ENCODE measurements at regions not wholly inside any gene's neighbourhood (a gene's known extent, or its start where the extent isn't known, plus 50 kb on each side); places are given as distances from the start of the nearest gene placed in this dataset.

GRCh38 chr4:81891005-81891996, 419.6 kb upstream of the RASGEF1B start:
- peak in 1 of 6 donors; percentile 19 for DNase-seq (ENCODE audit: low read depth in 4 of 6, low spot score in 6 of 6)
- Histone ChIP-seq H3K9me3 (ENCODE audit: control insufficient read depth, insufficient read depth, low read length) (no peaks in the 10 kb centered on the region), H3K4me3 (ENCODE audit: low read depth, low read length) (no peak overlapping the region), H3K27me3 (ENCODE audit: control insufficient read depth, insufficient read depth, low read length) (no peaks in the 10 kb centered on the region), H3K4me1 (ENCODE audit: control insufficient read depth, insufficient read depth, low read length) (peaks cover 4% of the 10 kb centered on the region), H3K27ac (ENCODE audit: low read depth, low read length) (no peak overlapping the region), H3K36me3 (ENCODE audit: control insufficient read depth, insufficient read depth, low read length) (no peaks in the 10 kb centered on the region)
- WGBS (ENCODE audit: insufficient coverage) = 21% methylated on average over 4 of the region's 7 CpGs

- Histone ChIP-seq H3K27ac (ENCODE audit: low read depth, low read length) (no peak overlapping the region), H3K9me3 (ENCODE audit: control insufficient read depth, insufficient read depth, low read length) (no peaks in the 10 kb centered on the region), H3K27me3 (ENCODE audit: control insufficient read depth, insufficient read depth, low read length) (no peaks in the 10 kb centered on the region), H3K36me3 (ENCODE audit: control insufficient read depth, insufficient read depth, low read length) (no peaks in the 10 kb centered on the region), H3K4me1 (ENCODE audit: control insufficient read depth, insufficient read depth, low read length) (no peaks in the 10 kb centered on the region), H3K4me3 (ENCODE audit: low read depth, low read length) (no peak overlapping the region)
- DNase-seq (ENCODE audit: low read depth in 4 of 6, low spot score in 6 of 6) = no peak
- 83% methylated on average over 2 of the region's 4 CpGs for whole genome bisulfite sequencing (ENCODE audit: insufficient coverage)
These were observed 413.3 kb upstream of the RASGEF1B start for GRCh38 chr4:81884986-81885385.

GRCh38 chr4:81883530-81884450, 412.1 kb upstream of the RASGEF1B start:
- Histone ChIP-seq H3K27me3 (ENCODE audit: control insufficient read depth, insufficient read depth, low read length) (no peaks in the 10 kb centered on the region), H3K4me3 (ENCODE audit: low read depth, low read length) (no peak overlapping the region), H3K27ac (ENCODE audit: low read depth, low read length) (no peak overlapping the region), H3K4me1 (ENCODE audit: control insufficient read depth, insufficient read depth, low read length) (no peaks in the 10 kb centered on the region), H3K9me3 (ENCODE audit: control insufficient read depth, insufficient read depth, low read length) (no peaks in the 10 kb centered on the region), H3K36me3 (ENCODE audit: control insufficient read depth, insufficient read depth, low read length) (no peaks in the 10 kb centered on the region)
- 86% methylated on average over 4 of the region's 7 CpGs for WGBS (ENCODE audit: insufficient coverage)
- DNase-seq (ENCODE audit: low read depth in 4 of 6, low spot score in 6 of 6) = no peak

GRCh38 chr4:81883004-81883403, 411.3 kb upstream of the RASGEF1B start:
- Histone ChIP-seq H3K4me1 (ENCODE audit: control insufficient read depth, insufficient read depth, low read length) (no peaks in the 10 kb centered on the region), H3K27me3 (ENCODE audit: control insufficient read depth, insufficient read depth, low read length) (no peaks in the 10 kb centered on the region), H3K4me3 (ENCODE audit: low read depth, low read length) (no peak overlapping the region), H3K27ac (ENCODE audit: low read depth, low read length) (no peak overlapping the region), H3K36me3 (ENCODE audit: control insufficient read depth, insufficient read depth, low read length) (no peaks in the 10 kb centered on the region), H3K9me3 (ENCODE audit: control insufficient read depth, insufficient read depth, low read length) (no peaks in the 10 kb centered on the region)
- peak in 1 of 6 donors; percentile 28 for DNase-seq (ENCODE audit: low read depth in 4 of 6, low spot score in 6 of 6)
- no CpG with 5 or more reads among the region's 1 CpG for WGBS (ENCODE audit: insufficient coverage)

- Histone ChIP-seq H3K27ac (ENCODE audit: low read depth, low read length) (no peak overlapping the region), H3K9me3 (ENCODE audit: control insufficient read depth, insufficient read depth, low read length) (no peaks in the 10 kb centered on the region), H3K4me3 (ENCODE audit: low read depth, low read length) (no peak overlapping the region), H3K4me1 (ENCODE audit: control insufficient read depth, insufficient read depth, low read length) (no peaks in the 10 kb centered on the region), H3K36me3 (ENCODE audit: control insufficient read depth, insufficient read depth, low read length) (no peaks in the 10 kb centered on the region), H3K27me3 (ENCODE audit: control insufficient read depth, insufficient read depth, low read length) (no peaks in the 10 kb centered on the region)
- WGBS (ENCODE audit: insufficient coverage) = 81% methylated on average over 3 of the region's 3 CpGs
- DNase-seq (ENCODE audit: low read depth in 4 of 6, low spot score in 6 of 6) = peak in 2 of 6 donors; percentile 47 to 48
These were observed 410.3 kb upstream of the RASGEF1B start for GRCh38 chr4:81881855-81882621.

GRCh38 chr4:81876106-81876505, 404.4 kb upstream of the RASGEF1B start:
- H3K27ac ChIP-seq (ENCODE audit: low read depth, low read length) = no peak overlapping the region
- WGBS (ENCODE audit: insufficient coverage) = no CpG with 5 or more reads among the region's 3 CpGs
- DNase-seq (ENCODE audit: low read depth in 4 of 6, low spot score in 6 of 6) = peak in 2 of 6 donors; percentile 23 to 27

GRCh38 chr4:81874661-81875515, 403.2 kb upstream of the RASGEF1B start:
- Histone ChIP-seq H3K27me3 (ENCODE audit: control insufficient read depth, insufficient read depth, low read length) (no peaks in the 10 kb centered on the region), H3K4me3 (ENCODE audit: low read depth, low read length) (no peak overlapping the region), H3K4me1 (ENCODE audit: control insufficient read depth, insufficient read depth, low read length) (no peaks in the 10 kb centered on the region), H3K27ac (ENCODE audit: low read depth, low read length) (peak overlapping the region; percentile 35), H3K36me3 (ENCODE audit: control insufficient read depth, insufficient read depth, low read length) (no peaks in the 10 kb centered on the region), H3K9me3 (ENCODE audit: control insufficient read depth, insufficient read depth, low read length) (no peaks in the 10 kb centered on the region)
- peak in 3 of 6 donors; percentile 23 to 79 (median 74) for DNase-seq (ENCODE audit: low read depth in 4 of 6, low spot score in 6 of 6)
- 0% methylated on average over 1 of the region's 3 CpGs for WGBS (ENCODE audit: insufficient coverage)

More at GRCh38 chr4:81876106-81876505, 404.4 kb upstream of the RASGEF1B start:
- Histone ChIP-seq H3K27me3 (ENCODE audit: control insufficient read depth, insufficient read depth, low read length) (no peaks in the 10 kb centered on the region), H3K36me3 (ENCODE audit: control insufficient read depth, insufficient read depth, low read length) (no peaks in the 10 kb centered on the region), H3K9me3 (ENCODE audit: control insufficient read depth, insufficient read depth, low read length) (no peaks in the 10 kb centered on the region), H3K4me1 (ENCODE audit: control insufficient read depth, insufficient read depth, low read length) (no peaks in the 10 kb centered on the region), H3K4me3 (ENCODE audit: low read depth, low read length) (no peak overlapping the region)

- 96% methylated on average over 5 of the region's 5 CpGs for WGBS (ENCODE audit: insufficient coverage)
- Histone ChIP-seq H3K4me1 (ENCODE audit: control insufficient read depth, insufficient read depth, low read length) (no peaks in the 10 kb centered on the region), H3K9me3 (ENCODE audit: control insufficient read depth, insufficient read depth, low read length) (no peaks in the 10 kb centered on the region), H3K4me3 (ENCODE audit: low read depth, low read length) (no peak overlapping the region), H3K36me3 (ENCODE audit: control insufficient read depth, insufficient read depth, low read length) (no peaks in the 10 kb centered on the region), H3K27me3 (ENCODE audit: control insufficient read depth, insufficient read depth, low read length) (no peaks in the 10 kb centered on the region), H3K27ac (ENCODE audit: low read depth, low read length) (no peak overlapping the region)
- no peak for DNase-seq (ENCODE audit: low read depth in 4 of 6, low spot score in 6 of 6)
These were observed 398.6 kb upstream of the RASGEF1B start for GRCh38 chr4:81870275-81870674.

All from spinal cord (tissue), 9 donors.